ENCODE measurements at regions not wholly inside any gene's neighbourhood (a gene's known extent, or its start where the extent isn't known, plus 50 kb on each side); places are given as distances from the start of the nearest gene placed in this dataset.

- Histone ChIP-seq H3K4me1 (ENCODE audit: control insufficient read depth, insufficient read depth, low read length) (no peaks in the 10 kb centered on the region), H3K36me3 (ENCODE audit: control insufficient read depth, insufficient read depth, low read length) (no peaks in the 10 kb centered on the region), H3K27me3 (ENCODE audit: control insufficient read depth, insufficient read depth, low read length, poor library complexity, severe bottlenecking) (no peaks in the 10 kb centered on the region), H3K4me3 (ENCODE audit: insufficient read depth, low read depth, low read length) (no peak overlapping the region), H3K27ac (ENCODE audit: insufficient read depth, low read depth, low read length, poor library complexity, severe bottlenecking) (no peak overlapping the region), H3K9me3 (ENCODE audit: control insufficient read depth, low read length) (no peaks in the 10 kb centered on the region)
- 89 to 94% methylated on average over 11 of the region's 11 CpGs for WGBS, 2 experiments
Observed at GRCh38 chr1:245090491-245091090, 64.2 kb upstream of the KIF26B start.

- H3K27ac ChIP-seq (ENCODE audit: insufficient read depth, low read depth, low read length, poor library complexity, severe bottlenecking), result no peak overlapping the region
- H3K9me3 ChIP-seq (ENCODE audit: control insufficient read depth, low read length), result no peaks in the 10 kb centered on the region
- WGBS, 2 experiments, result 92 to 94% methylated on average over 4 of the region's 4 CpGs
- no peaks in the 10 kb centered on the region for H3K36me3 ChIP-seq (ENCODE audit: control insufficient read depth, insufficient read depth, low read length)
- no peaks in the 10 kb centered on the region for H3K27me3 ChIP-seq (ENCODE audit: control insufficient read depth, insufficient read depth, low read length, poor library complexity, severe bottlenecking)
- H3K4me3 ChIP-seq (ENCODE audit: insufficient read depth, low read depth, low read length), result no peak overlapping the region
- H3K4me1 ChIP-seq (ENCODE audit: control insufficient read depth, insufficient read depth, low read length), result no peaks in the 10 kb centered on the region
Observed at GRCh38 chr1:245087723-245088122, 67.1 kb upstream of the KIF26B start.

- 90 to 96% methylated on average over 4 of the region's 4 CpGs for WGBS, 2 experiments
- Histone ChIP-seq H3K9me3 (ENCODE audit: control insufficient read depth, low read length) (no peaks in the 10 kb centered on the region), H3K27me3 (ENCODE audit: control insufficient read depth, insufficient read depth, low read length, poor library complexity, severe bottlenecking) (no peaks in the 10 kb centered on the region), H3K27ac (ENCODE audit: insufficient read depth, low read depth, low read length, poor library complexity, severe bottlenecking) (no peak overlapping the region), H3K4me3 (ENCODE audit: insufficient read depth, low read depth, low read length) (no peak overlapping the region), H3K36me3 (ENCODE audit: control insufficient read depth, insufficient read depth, low read length) (no peaks in the 10 kb centered on the region), H3K4me1 (ENCODE audit: control insufficient read depth, insufficient read depth, low read length) (no peaks in the 10 kb centered on the region)
Observed at GRCh38 chr1:245086389-245086969, 68.3 kb upstream of the KIF26B start.

GRCh38 chr1:245085508-245086095 is 69.2 kb upstream of the KIF26B start:
- no peaks in the 10 kb centered on the region for H3K9me3 ChIP-seq (ENCODE audit: control insufficient read depth, low read length)
- H3K36me3 ChIP-seq (ENCODE audit: control insufficient read depth, insufficient read depth, low read length), result no peaks in the 10 kb centered on the region
- H3K27me3 ChIP-seq (ENCODE audit: control insufficient read depth, insufficient read depth, low read length, poor library complexity, severe bottlenecking), result no peaks in the 10 kb centered on the region
- 90 to 94% methylated on average over 9 of the region's 9 CpGs for WGBS, 2 experiments
- no peak overlapping the region for H3K27ac ChIP-seq (ENCODE audit: insufficient read depth, low read depth, low read length, poor library complexity, severe bottlenecking)
- no peak overlapping the region for H3K4me3 ChIP-seq (ENCODE audit: insufficient read depth, low read depth, low read length)
- no peaks in the 10 kb centered on the region for H3K4me1 ChIP-seq (ENCODE audit: control insufficient read depth, insufficient read depth, low read length)

GRCh38 chr1:245084551-245084950 is 70.2 kb upstream of the KIF26B start:
- Histone ChIP-seq H3K9me3 (ENCODE audit: control insufficient read depth, low read length) (no peaks in the 10 kb centered on the region), H3K4me1 (ENCODE audit: control insufficient read depth, insufficient read depth, low read length) (no peaks in the 10 kb centered on the region), H3K27ac (ENCODE audit: insufficient read depth, low read depth, low read length, poor library complexity, severe bottlenecking) (no peak overlapping the region), H3K4me3 (ENCODE audit: insufficient read depth, low read depth, low read length) (no peak overlapping the region), H3K36me3 (ENCODE audit: control insufficient read depth, insufficient read depth, low read length) (no peaks in the 10 kb centered on the region), H3K27me3 (ENCODE audit: control insufficient read depth, insufficient read depth, low read length, poor library complexity, severe bottlenecking) (no peaks in the 10 kb centered on the region)
- WGBS, 2 experiments, result 95 to 98% methylated on average over 7 of the region's 7 CpGs

GRCh38 chr1:245079021-245079609 is 75.7 kb upstream of the KIF26B start:
- H3K9me3 ChIP-seq (ENCODE audit: control insufficient read depth, low read length), result no peaks in the 10 kb centered on the region
- no peaks in the 10 kb centered on the region for H3K36me3 ChIP-seq (ENCODE audit: control insufficient read depth, insufficient read depth, low read length)
- no peaks in the 10 kb centered on the region for H3K4me1 ChIP-seq (ENCODE audit: control insufficient read depth, insufficient read depth, low read length)
- no peaks in the 10 kb centered on the region for H3K27me3 ChIP-seq (ENCODE audit: control insufficient read depth, insufficient read depth, low read length, poor library complexity, severe bottlenecking)
- WGBS, 2 experiments, result 82 to 86% methylated on average over 9 of the region's 9 CpGs
- H3K27ac ChIP-seq (ENCODE audit: insufficient read depth, low read depth, low read length, poor library complexity, severe bottlenecking), result no peak overlapping the region
- no peak overlapping the region for H3K4me3 ChIP-seq (ENCODE audit: insufficient read depth, low read depth, low read length)

- WGBS, 2 experiments, result 91 to 92% methylated on average over 5 of the region's 5 CpGs
- no peaks in the 10 kb centered on the region for H3K36me3 ChIP-seq (ENCODE audit: control insufficient read depth, insufficient read depth, low read length)
Observed at GRCh38 chr1:245074898-245075297, 79.9 kb upstream of the KIF26B start.

GRCh38 chr1:245074232-245074747 is 80.5 kb upstream of the KIF26B start:
- Histone ChIP-seq H3K27ac (ENCODE audit: insufficient read depth, low read depth, low read length, poor library complexity, severe bottlenecking) (no peak overlapping the region), H3K36me3 (ENCODE audit: control insufficient read depth, insufficient read depth, low read length) (no peaks in the 10 kb centered on the region), H3K9me3 (ENCODE audit: control insufficient read depth, low read length) (no peaks in the 10 kb centered on the region), H3K4me1 (ENCODE audit: control insufficient read depth, insufficient read depth, low read length) (no peaks in the 10 kb centered on the region), H3K4me3 (ENCODE audit: insufficient read depth, low read depth, low read length) (no peak overlapping the region), H3K27me3 (ENCODE audit: control insufficient read depth, insufficient read depth, low read length, poor library complexity, severe bottlenecking) (no peaks in the 10 kb centered on the region)
- WGBS, 2 experiments, result 52 to 69% methylated on average over 4 to 6 of the region's 6 CpGs

More at GRCh38 chr1:245074898-245075297, 79.9 kb upstream of the KIF26B start:
- Histone ChIP-seq H3K9me3 (ENCODE audit: control insufficient read depth, low read length) (no peaks in the 10 kb centered on the region), H3K4me3 (ENCODE audit: insufficient read depth, low read depth, low read length) (no peak overlapping the region), H3K4me1 (ENCODE audit: control insufficient read depth, insufficient read depth, low read length) (no peaks in the 10 kb centered on the region), H3K27ac (ENCODE audit: insufficient read depth, low read depth, low read length, poor library complexity, severe bottlenecking) (no peak overlapping the region), H3K27me3 (ENCODE audit: control insufficient read depth, insufficient read depth, low read length, poor library complexity, severe bottlenecking) (no peaks in the 10 kb centered on the region)

- 94 to 95% methylated on average over 10 of the region's 10 CpGs for WGBS, 2 experiments
- Histone ChIP-seq H3K4me3 (ENCODE audit: insufficient read depth, low read depth, low read length) (no peak overlapping the region), H3K9me3 (ENCODE audit: control insufficient read depth, low read length) (no peaks in the 10 kb centered on the region)
Observed at GRCh38 chr1:245070836-245071615, 83.8 kb upstream of the KIF26B start.

GRCh38 chr1:245067257-245067656 is 87.5 kb upstream of the KIF26B start:
- H3K9me3 ChIP-seq (ENCODE audit: control insufficient read depth, low read length), result no peaks in the 10 kb centered on the region
- no peak overlapping the region for H3K27ac ChIP-seq (ENCODE audit: insufficient read depth, low read depth, low read length, poor library complexity, severe bottlenecking)
- WGBS, 2 experiments, result 85 to 94% methylated on average over 3 to 5 of the region's 5 CpGs
- no peaks in the 10 kb centered on the region for H3K36me3 ChIP-seq (ENCODE audit: control insufficient read depth, insufficient read depth, low read length)
- no peaks in the 10 kb centered on the region for H3K27me3 ChIP-seq (ENCODE audit: control insufficient read depth, insufficient read depth, low read length, poor library complexity, severe bottlenecking)
- no peaks in the 10 kb centered on the region for H3K4me1 ChIP-seq (ENCODE audit: control insufficient read depth, insufficient read depth, low read length)
- no peak overlapping the region for H3K4me3 ChIP-seq (ENCODE audit: insufficient read depth, low read depth, low read length)

More at GRCh38 chr1:245070836-245071615, 83.8 kb upstream of the KIF26B start:
- H3K27me3 ChIP-seq (ENCODE audit: control insufficient read depth, insufficient read depth, low read length, poor library complexity, severe bottlenecking), result no peaks in the 10 kb centered on the region
- H3K4me1 ChIP-seq (ENCODE audit: control insufficient read depth, insufficient read depth, low read length), result no peaks in the 10 kb centered on the region
- H3K36me3 ChIP-seq (ENCODE audit: control insufficient read depth, insufficient read depth, low read length), result no peaks in the 10 kb centered on the region
- H3K27ac ChIP-seq (ENCODE audit: insufficient read depth, low read depth, low read length, poor library complexity, severe bottlenecking), result no peak overlapping the region

Measured in ectodermal cell (in vitro differentiated cells).